ENCODE measurements at regions not wholly inside any gene's neighbourhood (a gene's known extent, or its start where the extent isn't known, plus 50 kb on each side); places are given as distances from the start of the nearest gene placed in this dataset.

DNA sequence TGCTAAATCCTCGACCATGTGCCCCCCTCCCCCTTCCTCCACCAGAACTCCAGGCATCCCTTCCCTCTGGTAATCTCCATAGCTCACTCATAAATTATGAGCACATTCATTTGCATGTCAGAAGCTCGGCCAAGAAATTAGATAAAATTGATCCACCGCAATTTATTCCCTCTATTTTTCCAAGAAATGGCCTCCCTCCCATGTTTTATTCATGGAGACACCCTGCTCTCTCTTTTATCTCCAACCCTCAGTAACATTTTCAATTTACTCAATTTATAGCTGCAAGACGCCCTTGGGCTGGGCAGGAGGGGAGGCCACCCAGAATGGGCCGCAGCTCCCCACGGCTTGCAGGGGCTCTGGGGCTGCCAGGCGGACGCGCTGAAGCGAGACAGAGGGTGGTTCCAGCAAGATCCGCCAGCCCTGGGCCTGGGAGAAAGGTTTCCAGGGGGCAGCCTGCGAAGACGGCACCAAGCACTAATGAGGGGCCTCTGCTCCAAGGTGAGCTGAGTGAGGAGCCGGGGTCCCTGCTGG, 54.7 kb upstream of the ZNF423 start:
- FAIRE-seq (no peak), DNase-seq (ENCODE audit: insufficient read length, low spot score) (no peak)
- TF ChIP-seq, protein P1, sequence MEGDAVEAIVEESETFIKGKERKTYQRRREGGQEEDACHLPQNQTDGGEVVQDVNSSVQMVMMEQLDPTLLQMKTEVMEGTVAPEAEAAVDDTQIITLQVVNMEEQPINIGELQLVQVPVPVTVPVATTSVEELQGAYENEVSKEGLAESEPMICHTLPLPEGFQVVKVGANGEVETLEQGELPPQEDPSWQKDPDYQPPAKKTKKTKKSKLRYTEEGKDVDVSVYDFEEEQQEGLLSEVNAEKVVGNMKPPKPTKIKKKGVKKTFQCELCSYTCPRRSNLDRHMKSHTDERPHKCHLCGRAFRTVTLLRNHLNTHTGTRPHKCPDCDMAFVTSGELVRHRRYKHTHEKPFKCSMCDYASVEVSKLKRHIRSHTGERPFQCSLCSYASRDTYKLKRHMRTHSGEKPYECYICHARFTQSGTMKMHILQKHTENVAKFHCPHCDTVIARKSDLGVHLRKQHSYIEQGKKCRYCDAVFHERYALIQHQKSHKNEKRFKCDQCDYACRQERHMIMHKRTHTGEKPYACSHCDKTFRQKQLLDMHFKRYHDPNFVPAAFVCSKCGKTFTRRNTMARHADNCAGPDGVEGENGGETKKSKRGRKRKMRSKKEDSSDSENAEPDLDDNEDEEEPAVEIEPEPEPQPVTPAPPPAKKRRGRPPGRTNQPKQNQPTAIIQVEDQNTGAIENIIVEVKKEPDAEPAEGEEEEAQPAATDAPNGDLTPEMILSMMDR (IDR thresholded peaks at IDR 0.05; ENCODE audit: insufficient read depth, missing control alignments), result no peak

DNA sequence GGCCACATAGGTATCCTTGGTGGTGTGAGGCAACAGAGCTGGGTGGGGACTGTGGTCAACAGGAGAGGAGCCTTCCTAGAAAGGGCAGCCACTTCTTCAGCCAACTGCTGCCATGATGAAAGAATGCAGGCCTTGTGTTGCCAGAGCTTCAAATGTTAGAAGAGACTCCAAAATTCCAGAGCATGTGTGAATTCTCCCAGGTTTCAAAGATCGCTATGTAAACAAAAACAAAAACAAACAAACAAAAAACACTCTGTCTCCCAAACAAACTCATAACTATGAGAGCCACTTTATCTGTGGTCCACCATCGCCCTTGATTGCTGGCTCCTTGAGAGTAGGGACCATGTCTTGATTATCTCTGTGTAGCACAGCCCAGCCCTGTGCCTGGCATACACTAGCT, 55.5 kb upstream of the ZNF423 start:
- TF ChIP-seq, protein P1 (IDR thresholded peaks at IDR 0.05; ENCODE audit: insufficient read depth, missing control alignments), result no peak
- no peak for FAIRE-seq
- no peak for DNase-seq (ENCODE audit: insufficient read length, low spot score)

DNA sequence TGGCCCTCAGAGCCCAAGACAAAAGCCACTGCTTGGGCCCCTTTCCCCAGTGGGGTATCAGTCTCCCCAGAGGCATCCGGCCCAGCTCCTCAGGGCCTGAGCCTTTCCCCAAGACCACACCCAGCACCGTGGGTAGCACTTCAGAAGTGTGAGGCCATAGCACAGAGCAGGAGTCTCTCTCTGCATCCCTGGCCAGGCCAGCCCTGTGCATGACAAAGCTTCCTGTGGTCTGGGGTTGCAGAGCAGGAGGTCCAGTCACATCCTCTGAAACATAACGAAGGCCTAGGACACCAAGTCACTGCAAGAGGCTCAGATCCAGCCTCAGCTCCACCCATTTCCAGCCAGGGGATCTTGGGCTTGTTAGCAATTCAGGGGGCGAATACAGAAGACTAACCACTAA, 56.8 kb upstream of the ZNF423 start:
- no peak for FAIRE-seq
- no peak for DNase-seq (ENCODE audit: insufficient read length, low spot score)
- TF ChIP-seq, protein P1 (IDR thresholded peaks at IDR 0.05; ENCODE audit: insufficient read depth, missing control alignments), result no peak

DNA sequence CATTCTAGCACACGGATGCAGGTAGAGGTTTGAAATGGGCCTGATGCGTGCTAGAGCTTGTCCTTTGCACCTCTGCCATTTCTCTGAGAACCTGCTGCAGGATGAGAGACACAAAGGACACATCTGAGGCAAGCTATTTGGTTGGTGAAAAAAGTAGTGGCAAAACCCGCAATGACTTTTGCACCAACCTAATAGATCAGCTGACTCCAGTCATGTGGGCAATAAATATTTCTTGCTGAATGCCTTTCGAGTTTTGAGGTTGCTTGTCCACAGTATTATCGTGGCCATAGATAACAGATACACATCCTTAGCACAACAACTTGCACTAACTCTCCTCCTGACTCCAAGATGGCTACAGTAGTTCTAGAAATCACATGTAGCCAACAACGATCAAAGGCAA, 57.8 kb upstream of the ZNF423 start:
- FAIRE-seq, result no peak
- DNase-seq (ENCODE audit: insufficient read length, low spot score), result no peak
- TF ChIP-seq, protein P1 (IDR thresholded peaks at IDR 0.05; ENCODE audit: insufficient read depth, missing control alignments), result no peak

DNA sequence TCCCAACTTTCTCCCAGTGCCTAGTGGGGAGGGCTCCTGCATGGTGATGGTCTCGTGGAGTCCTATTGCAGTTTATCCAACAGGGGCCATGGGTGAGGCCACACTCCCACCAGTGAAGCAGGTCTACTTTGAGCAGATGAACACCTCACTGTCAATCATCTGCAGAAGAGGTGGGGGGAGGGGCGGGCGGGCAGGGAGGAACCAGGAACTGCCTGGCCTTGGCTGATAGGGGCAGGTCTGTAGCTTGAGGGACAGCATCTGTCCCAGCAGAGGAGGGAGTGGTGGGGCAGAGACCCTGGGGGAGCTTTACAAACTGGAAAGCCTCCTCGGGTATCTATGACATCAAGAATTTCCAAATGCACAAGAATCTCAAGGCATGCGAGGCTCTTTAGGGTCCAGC, 58.7 kb upstream of the ZNF423 start:
- FAIRE-seq (no peak), DNase-seq (ENCODE audit: insufficient read length, low spot score) (no peak)
- TF ChIP-seq, protein P1 (IDR thresholded peaks at IDR 0.05; ENCODE audit: insufficient read depth, missing control alignments), result no peak

DNA sequence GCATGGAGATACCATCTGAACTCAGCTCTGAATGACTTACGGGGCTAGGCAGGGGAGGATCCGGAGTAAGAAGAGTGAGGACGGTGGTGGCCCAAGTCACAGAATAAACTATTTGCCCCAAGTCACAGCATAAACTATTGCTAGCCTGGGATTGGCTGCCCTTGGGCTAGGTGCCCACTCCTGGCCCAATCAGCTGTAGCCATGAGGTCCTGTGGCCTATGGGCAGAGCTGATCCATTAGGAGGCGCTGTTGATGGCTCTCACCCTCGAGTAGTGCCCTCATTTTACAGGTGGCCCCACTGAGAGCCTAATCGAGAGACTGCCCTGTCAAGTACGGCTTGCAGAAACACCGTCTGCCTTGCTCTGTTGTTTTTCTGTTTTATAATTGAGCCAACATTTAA, 62.3 kb upstream of the ZNF423 start:
- FAIRE-seq (no peak), DNase-seq (ENCODE audit: insufficient read length, low spot score) (no peak)
- TF ChIP-seq, protein P1 (IDR thresholded peaks at IDR 0.05; ENCODE audit: insufficient read depth, missing control alignments), result no peak

DNA sequence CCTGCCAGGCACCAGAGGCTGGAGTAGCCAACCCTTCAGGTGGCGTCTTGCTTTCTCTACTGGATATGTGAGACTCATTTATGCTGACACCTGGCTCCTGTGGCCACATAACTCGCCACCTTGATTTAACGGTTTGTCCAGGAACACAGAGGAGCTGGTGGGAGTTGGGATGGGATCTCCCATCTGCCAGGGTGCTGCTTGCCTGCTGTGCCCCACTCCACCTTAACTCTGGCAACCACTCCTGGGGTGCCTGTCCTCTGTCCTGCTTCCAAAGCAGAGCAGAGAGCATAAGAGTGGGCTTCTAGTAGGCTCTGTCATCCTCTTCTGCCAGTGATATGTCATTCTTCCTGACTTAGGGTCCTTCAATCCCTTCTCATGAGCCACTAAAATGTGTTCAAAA, 63.4 kb upstream of the ZNF423 start:
- no peak for FAIRE-seq
- TF ChIP-seq, protein P1 (IDR thresholded peaks at IDR 0.05; ENCODE audit: insufficient read depth, missing control alignments), result no peak

More for the DNA sequence above, 63.4 kb upstream of the ZNF423 start:
- no peak for DNase-seq (ENCODE audit: insufficient read length, low spot score)
